Transverse colon (tissue), 4 donors: ENCODE measurements at regions not wholly inside any gene's neighbourhood (a gene's known extent, or its start where the extent isn't known, plus 50 kb on each side); places are given as distances from the start of the nearest gene placed in this dataset.

Source experiments
- CTCF ChIP-seq, 5 experiments: fragments of 200-600 bp in 3 of 5; fragments of 450-650 bp in 2 of 5; sonication (generic) in 3 of 5; IDR thresholded peaks; 1 replicate in 2 of 5; 2 replicates in 3 of 5; pipeline ENCODE4 v1.5.1; 2016 to 2017; ENCODE audit warnings: antibody characterized with exemption in 5 of 5, inconsistent platforms in 3 of 5, mild to moderate bottlenecking in 2 of 5, moderate library complexity in 1 of 5
- EP300 ChIP-seq: sonication (generic); formaldehyde crosslinking; IDR thresholded peaks from one replicate; pipeline ENCODE4 v1.6.1; 2017; ENCODE audit warnings: antibody characterized with exemption, low read depth
- POLR2A ChIP-seq: fragments of 450-650 bp; IDR thresholded peaks from one replicate; pipeline ENCODE4 v1.6.1; 2016; ENCODE audit warnings: antibody characterized with exemption, mild to moderate bottlenecking, moderate library complexity
- POLR2AphosphoS5 ChIP-seq, 3 donors: sonication (generic); formaldehyde crosslinking; IDR thresholded peaks; one replicate each; pipeline ENCODE4 v1.6.1; 2016; ENCODE audit warnings: antibody characterized with exemption in 3 of 3

GRCh38 chr4:23986270-23986669, 96.4 kb upstream of the PPARGC1A start:
- TF ChIP-seq CTCF (IDR thresholded peaks at IDR 0.05), result no peak
- no peak for TF ChIP-seq POLR2AphosphoS5 (IDR thresholded peaks at IDR 0.05)
- no peak for TF ChIP-seq POLR2A
- TF ChIP-seq EP300, result no peak
